Prostate gland (tissue), 2 donors: ENCODE measurements at regions not wholly inside any gene's neighbourhood (a gene's known extent, or its start where the extent isn't known, plus 50 kb on each side); places are given as distances from the start of the nearest gene placed in this dataset.

ENCODE experiments used
- POLR2A ChIP-seq: fragments of 450-650 bp; IDR thresholded peaks from one replicate; pipeline ENCODE4 v1.6.1; 2016; ENCODE audit warnings: antibody characterized with exemption, mild to moderate bottlenecking
- POLR2AphosphoS5 ChIP-seq: sonication (generic); formaldehyde crosslinking; IDR thresholded peaks from one replicate; pipeline ENCODE4 v1.6.1; 2017; ENCODE audit warnings: antibody characterized with exemption
- TF ChIP-seq, protein P1 (sequence below), 4 experiments: fragments of 200-600 bp in 2 of 4; fragments of 450-650 bp in 2 of 4; sonication (generic) in 2 of 4; IDR thresholded peaks; 1 replicate in 3 of 4; 2 replicates in 1 of 4; pipeline ENCODE4 v1.5.1; 2016 to 2019; ENCODE audit warnings: antibody characterized with exemption in 4 of 4, mild to moderate bottlenecking in 2 of 4, moderate library complexity in 2 of 4

DNA sequence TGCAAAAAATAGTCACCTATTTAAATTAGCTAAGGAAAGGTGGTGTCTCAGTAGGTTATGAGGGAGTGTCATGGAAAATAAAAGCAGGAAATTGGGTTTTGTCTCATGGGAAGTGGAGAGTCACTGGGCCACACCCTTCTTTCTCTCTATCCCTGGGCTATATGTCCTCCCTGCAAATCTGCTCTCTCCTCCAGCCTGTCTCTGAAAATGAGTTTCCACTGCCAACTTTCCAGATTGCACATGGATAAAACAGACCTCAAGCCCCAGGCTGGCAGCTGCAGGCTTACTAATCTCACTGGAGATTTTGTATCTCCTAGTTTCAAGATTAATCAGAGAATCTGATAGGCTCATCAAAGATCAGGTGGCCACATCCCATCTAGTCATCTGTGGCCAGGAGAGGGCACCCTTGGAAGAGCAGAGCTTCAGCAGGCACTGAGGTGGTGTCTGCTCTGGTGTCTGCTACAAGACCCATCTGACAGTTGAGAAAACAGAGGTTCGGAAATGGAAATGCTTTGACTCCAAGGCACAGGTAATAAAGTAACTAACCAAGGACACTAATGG, 178.9 kb downstream of the MSX2 start:
- TF ChIP-seq, protein P1, sequence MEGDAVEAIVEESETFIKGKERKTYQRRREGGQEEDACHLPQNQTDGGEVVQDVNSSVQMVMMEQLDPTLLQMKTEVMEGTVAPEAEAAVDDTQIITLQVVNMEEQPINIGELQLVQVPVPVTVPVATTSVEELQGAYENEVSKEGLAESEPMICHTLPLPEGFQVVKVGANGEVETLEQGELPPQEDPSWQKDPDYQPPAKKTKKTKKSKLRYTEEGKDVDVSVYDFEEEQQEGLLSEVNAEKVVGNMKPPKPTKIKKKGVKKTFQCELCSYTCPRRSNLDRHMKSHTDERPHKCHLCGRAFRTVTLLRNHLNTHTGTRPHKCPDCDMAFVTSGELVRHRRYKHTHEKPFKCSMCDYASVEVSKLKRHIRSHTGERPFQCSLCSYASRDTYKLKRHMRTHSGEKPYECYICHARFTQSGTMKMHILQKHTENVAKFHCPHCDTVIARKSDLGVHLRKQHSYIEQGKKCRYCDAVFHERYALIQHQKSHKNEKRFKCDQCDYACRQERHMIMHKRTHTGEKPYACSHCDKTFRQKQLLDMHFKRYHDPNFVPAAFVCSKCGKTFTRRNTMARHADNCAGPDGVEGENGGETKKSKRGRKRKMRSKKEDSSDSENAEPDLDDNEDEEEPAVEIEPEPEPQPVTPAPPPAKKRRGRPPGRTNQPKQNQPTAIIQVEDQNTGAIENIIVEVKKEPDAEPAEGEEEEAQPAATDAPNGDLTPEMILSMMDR (IDR thresholded peaks at IDR 0.05): no peak
- no peak for TF ChIP-seq POLR2AphosphoS5
- no peak for TF ChIP-seq POLR2A
